Adrenal gland (tissue), 9 donors: ENCODE measurements at regions not wholly inside any gene's neighbourhood (a gene's known extent, or its start where the extent isn't known, plus 50 kb on each side); places are given as distances from the start of the nearest gene placed in this dataset.

ENCODE experiments used
- DNase-seq, 7 donors: peaks; one replicate each; pipeline ENCODE4 v3.0.0-alpha.2; 2019 to 2020
- H3K27ac ChIP-seq, 5 donors: fragments of 200-600 bp; sonication (generic) in 4 of 5; 1 replicate in 3 of 5; 2 replicates in 2 of 5; pipeline versions ENCODE4 v1.5.1 to v1.8.0; 2016 to 2020; ENCODE audit warnings: mild to moderate bottlenecking in 1 of 5
- H3K27me3 ChIP-seq: fragments of 200-600 bp; 2 replicates; pipeline ENCODE4 v1.8.0; 2021
- H3K36me3 ChIP-seq, 2 donors: fragments of 200-600 bp; replicated peaks in 1 of 2; 1 replicate in 1 of 2; 2 replicates in 1 of 2; pipeline versions ENCODE4 v1.5.1 to v1.8.0; 2018 to 2022
- H3K4me1 ChIP-seq, 2 donors: fragments of 200-600 bp; replicated peaks in 1 of 2; 1 replicate in 1 of 2; 2 replicates in 1 of 2; pipeline versions ENCODE4 v1.5.1 to v1.8.0; 2018 to 2021
- H3K4me3 ChIP-seq, 4 donors: fragments of 200-600 bp; sonication (generic) in 3 of 4; one replicate each; pipeline ENCODE4 v1.5.1; 2016 to 2018
- H3K9me3 ChIP-seq, 3 donors: fragments of 200-600 bp; sonication (generic) in 1 of 3; replicated peaks in 1 of 3; 1 replicate in 2 of 3; 2 replicates in 1 of 3; pipeline versions ENCODE4 v1.5.1 to v1.8.0; 2016 to 2021
- CTCF ChIP-seq, 6 experiments: fragments of 450-650 bp in 4 of 6; fragments of 200-600 bp in 2 of 6; sonication (generic) in 1 of 6; IDR thresholded peaks; 1 replicate in 5 of 6; 2 replicates in 1 of 6; pipeline versions ENCODE4 v1.5.1 to v1.8.0; 2016 to 2021; ENCODE audit warnings: antibody characterized with exemption in 6 of 6, mild to moderate bottlenecking in 2 of 6, moderate library complexity in 1 of 6
- POLR2A ChIP-seq, 2 donors: fragments of 450-650 bp; IDR thresholded peaks; one replicate each; pipeline ENCODE4 v1.6.1; 2017; ENCODE audit warnings: antibody characterized with exemption in 2 of 2, mild to moderate bottlenecking in 2 of 2, moderate library complexity in 1 of 2
- WGBS, 4 donors: extraction: QIAGEN DNeasy Blood & Tissue Kit in 2 of 4; methylation state at CpG; one replicate each; pipeline versions ENCODE4 v1.1.5 to v1.1.7; 2013 to 2017; 5-methylcytosine and 5-hydroxymethylcytosine counted together
- intact Hi-C, 2 donors: fragments of 100-400 bp; cut with DNase I; formaldehyde crosslinking; loops; one replicate each; pipeline versions ENCODE4 v1.14.1 to v1.15.0; 2022 to 2023
- donor health status: healthy with polysubstance abuse.
- donor health status: Bipolar disorder and iron deficiency.
- donor health status: DM: yes; HTN: yes; CAD: no.
- donor health status: DM: no; HTN: no; CAD: no.
- donor health status: DM: no; HTN: no; CAD: no.

DNA sequence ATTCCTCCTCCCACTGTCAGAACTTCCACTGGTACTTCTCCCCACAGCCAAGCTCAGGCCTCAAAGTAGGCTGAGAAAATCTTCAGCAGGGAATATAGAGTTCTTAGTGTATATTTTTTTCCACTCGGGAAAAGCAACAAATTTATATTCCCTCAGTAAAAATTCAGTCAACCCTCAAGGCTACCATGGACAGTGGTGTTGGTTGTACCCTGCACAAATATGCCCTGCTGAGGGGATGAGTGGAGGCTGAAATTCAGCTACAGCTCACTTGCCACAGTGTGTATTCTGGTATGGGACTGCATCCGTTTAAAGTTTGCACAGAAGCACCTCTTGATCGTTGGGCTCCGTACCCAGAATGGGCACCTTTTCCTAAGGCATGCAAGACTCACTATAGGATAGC lies 90.8 kb upstream of the LGALSL start:
- WGBS, 4 donors: 78 to 93% (median 92%) methylated on average over 4 of the region's 4 CpGs
- intact Hi-C loops: no loop called here
- peak in 1 of 7 donors; percentile 20 for DNase-seq

GRCh38 chr2:64363848-64364247 lies 90.1 kb upstream of the LGALSL start:
- 79 to 86% (median 84%) methylated on average over 2 of the region's 2 CpGs for WGBS, 4 donors
- no peak overlapping the region for H3K27ac ChIP-seq
- peaks cover 0 to 10% of the 10 kb centered on the region in 2 donors for H3K4me1 ChIP-seq
- H3K4me3 ChIP-seq: no peak overlapping the region
- TF ChIP-seq POLR2A (IDR thresholded peaks at IDR 0.05) (no peak), CTCF (IDR thresholded peaks at IDR 0.05) (no peak)
- DNase-seq: peak in 1 of 7 donors; percentile 21
- H3K9me3 ChIP-seq: no peaks in the 10 kb centered on the region
- intact Hi-C loops: no loop called here
- no peaks in the 10 kb centered on the region for H3K36me3 ChIP-seq
- H3K27me3 ChIP-seq: no peaks in the 10 kb centered on the region

More for the DNA sequence above, 90.8 kb upstream of the LGALSL start:
- no peaks in the 10 kb centered on the region for H3K27me3 ChIP-seq
- no peaks in the 10 kb centered on the region for H3K9me3 ChIP-seq
- H3K4me1 ChIP-seq: peaks cover 0 to 10% of the 10 kb centered on the region in 2 donors
- H3K27ac ChIP-seq: no peak overlapping the region
- no peak for TF ChIP-seq CTCF (IDR thresholded peaks at IDR 0.05)
- no peak for TF ChIP-seq POLR2A (IDR thresholded peaks at IDR 0.05)
- H3K4me3 ChIP-seq: no peak overlapping the region
- H3K36me3 ChIP-seq: no peaks in the 10 kb centered on the region

DNA sequence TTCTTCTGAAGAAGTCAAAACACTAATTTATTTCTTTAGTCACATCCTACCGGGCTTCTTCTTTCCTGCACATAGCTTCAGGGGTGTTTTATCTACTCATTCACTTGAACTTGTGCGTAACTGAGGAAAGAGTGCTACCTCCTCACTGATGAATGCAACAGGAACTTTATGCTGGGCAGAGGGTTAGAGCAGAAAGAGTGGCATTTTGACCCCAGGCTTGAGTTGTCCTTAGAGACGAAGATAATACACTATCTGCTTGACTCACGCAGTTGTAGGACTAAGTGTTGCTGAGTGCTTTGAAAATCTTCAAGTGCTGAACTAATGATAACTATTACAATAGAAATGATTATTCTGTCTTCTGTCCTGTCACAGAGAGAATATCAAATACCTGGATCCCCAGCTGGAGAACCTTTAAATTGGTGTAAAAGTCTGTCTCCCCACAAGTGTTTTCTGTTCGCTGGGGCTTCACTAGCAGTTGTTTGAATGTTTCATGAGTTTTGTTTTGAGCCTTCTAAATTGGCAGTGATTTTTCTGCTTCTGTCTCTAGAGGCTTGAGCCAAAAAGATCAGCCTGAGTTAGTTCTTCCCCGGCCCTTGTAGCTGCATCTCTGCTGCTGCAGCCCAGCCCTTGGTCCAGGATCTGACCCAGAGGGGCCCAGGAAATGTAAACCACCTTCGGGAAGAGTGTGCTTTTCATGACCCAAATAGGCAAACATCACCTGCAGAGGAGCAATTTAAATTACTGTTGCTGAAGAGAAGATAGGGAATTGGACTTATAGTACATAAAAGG lies 86.3 kb upstream of the LGALSL start:
- Histone ChIP-seq H3K4me3 (no peak overlapping the region), H3K4me1 (no peaks in the 10 kb centered on the region), H3K27ac (no peak overlapping the region), H3K9me3 (no peaks in the 10 kb centered on the region), H3K27me3 (no peaks in the 10 kb centered on the region), H3K36me3 (no peaks in the 10 kb centered on the region)
- WGBS, 4 donors: 66 to 75% (median 68%) methylated on average over 7 of the region's 7 CpGs
- TF ChIP-seq POLR2A (IDR thresholded peaks at IDR 0.05): no peak
- no peak for TF ChIP-seq CTCF (IDR thresholded peaks at IDR 0.05)
- intact Hi-C loops: no loop called here
- peak in 1 of 7 donors; percentile 9 for DNase-seq

DNA sequence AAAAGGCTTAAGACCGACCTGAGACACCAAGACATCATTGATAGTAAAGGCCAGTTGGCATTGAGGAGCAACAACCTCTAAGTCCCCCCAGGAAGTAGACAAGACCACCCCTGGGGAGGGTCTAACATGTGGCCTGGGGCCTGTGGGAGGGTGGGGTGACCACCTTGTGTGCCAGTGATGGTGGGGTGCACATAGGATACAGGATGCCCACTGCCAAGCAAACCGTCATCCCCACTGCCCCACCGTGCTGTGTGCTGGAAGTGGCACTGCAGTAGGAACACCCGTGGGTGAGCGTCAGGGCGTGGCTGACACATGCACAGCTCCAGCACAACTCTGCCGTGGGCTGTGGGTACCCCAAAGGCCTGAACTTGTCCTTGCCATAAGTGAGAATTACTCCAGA lies 84.3 kb upstream of the LGALSL start:
- 93 to 97% (median 95%) methylated on average over 5 to 7 of the region's 7 CpGs for WGBS, 4 donors
- TF ChIP-seq POLR2A (IDR thresholded peaks at IDR 0.05) (no peak), CTCF (IDR thresholded peaks at IDR 0.05) (no peak)
- Histone ChIP-seq H3K4me3 (no peak overlapping the region), H3K27ac (no peak overlapping the region), H3K36me3 (no peaks in the 10 kb centered on the region), H3K27me3 (no peaks in the 10 kb centered on the region), H3K9me3 (no peaks in the 10 kb centered on the region), H3K4me1 (no peaks in the 10 kb centered on the region)
- peak in 1 of 7 donors; percentile 35 for DNase-seq
- intact Hi-C loops: no loop called here
